ENCODE measurements at regions not wholly inside any gene's neighbourhood (a gene's known extent, or its start where the extent isn't known, plus 50 kb on each side); places are given as distances from the start of the nearest gene placed in this dataset.

DNA sequence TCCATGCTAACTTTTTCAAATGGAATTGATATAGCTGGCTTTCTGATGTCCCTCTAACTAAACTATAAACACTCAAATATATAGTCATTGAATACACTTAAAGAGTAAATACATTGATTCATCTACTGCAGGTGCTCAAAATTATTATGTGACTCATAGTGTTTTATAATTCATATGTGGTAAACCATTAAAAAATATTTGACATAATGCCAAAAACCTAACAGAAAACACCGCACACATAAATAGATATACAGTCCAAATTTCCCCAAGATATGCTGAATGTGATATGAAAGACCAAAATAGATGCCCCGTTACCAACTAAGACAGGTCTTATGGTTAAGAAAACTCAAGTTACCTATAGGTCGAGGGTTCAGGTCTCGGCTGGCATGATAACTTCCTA, 171.7 kb upstream of the SEMA3E start:
- Histone ChIP-seq H3K4me1 (ENCODE audit: insufficient read depth) (no peaks in the 10 kb centered on the region), H3K4me3 (no peak overlapping the region), H3K79me2 (replicated peaks; ENCODE audit: insufficient read depth) (no peaks in the 10 kb centered on the region), H3K27ac (ENCODE audit: low read depth) (no peak overlapping the region), H3K4me2 (no peak overlapping the region), H4K20me1 (replicated peaks; ENCODE audit: insufficient read depth) (no peaks in the 10 kb centered on the region), H3F3A (replicated peaks; ENCODE audit: low read depth) (no peaks in the 10 kb centered on the region), H3K27me3 (ENCODE audit: insufficient read depth) (no peaks in the 10 kb centered on the region), H2AFZ (no peak overlapping the region), H3K36me3 (ENCODE audit: insufficient read depth) (no peaks in the 10 kb centered on the region), H3K9me2 (ENCODE audit: insufficient read depth) (no peaks in the 10 kb centered on the region)
- ATAC-seq (no peak), DNase-seq (ENCODE audit: low spot score) (no peak)
- Mint-ChIP-seq H3K4me1 (no peaks in the 10 kb centered on the region), H3K27ac (no peak overlapping the region), H3K9me3 (no peaks in the 10 kb centered on the region), H3K4me3 (no peak overlapping the region), H3K27me3 (ENCODE audit: insufficient read depth, low read depth, poor library complexity) (peaks cover 2% of the 10 kb centered on the region), H3K36me3 (ENCODE audit: low read depth) (no peaks in the 10 kb centered on the region)
- no peak for TF ChIP-seq ZNF462 (CRISPR knock-in tag; IDR thresholded peaks at IDR 0.05)
- no peak for TF ChIP-seq EZH2 (IDR thresholded peaks at IDR 0.05; ENCODE audit: low read depth, unreplicated experiment)
- no peak for TF ChIP-seq CREB1 (CRISPR knock-in tag; IDR thresholded peaks at IDR 0.05; ENCODE audit: low read depth)
- TF ChIP-seq NANOG (IDR thresholded peaks at IDR 0.05; ENCODE audit: borderline replicate concordance), result no peak
- TF ChIP-seq JUNB (IDR thresholded peaks at IDR 0.05; ENCODE audit: unreplicated experiment), result no peak
- TF ChIP-seq ZNF331 (CRISPR knock-in tag; IDR thresholded peaks at IDR 0.05; ENCODE audit: low read depth), result no peak

- no peak for TF ChIP-seq NANOG (IDR thresholded peaks at IDR 0.05; ENCODE audit: borderline replicate concordance)
- TF ChIP-seq, protein P1, sequence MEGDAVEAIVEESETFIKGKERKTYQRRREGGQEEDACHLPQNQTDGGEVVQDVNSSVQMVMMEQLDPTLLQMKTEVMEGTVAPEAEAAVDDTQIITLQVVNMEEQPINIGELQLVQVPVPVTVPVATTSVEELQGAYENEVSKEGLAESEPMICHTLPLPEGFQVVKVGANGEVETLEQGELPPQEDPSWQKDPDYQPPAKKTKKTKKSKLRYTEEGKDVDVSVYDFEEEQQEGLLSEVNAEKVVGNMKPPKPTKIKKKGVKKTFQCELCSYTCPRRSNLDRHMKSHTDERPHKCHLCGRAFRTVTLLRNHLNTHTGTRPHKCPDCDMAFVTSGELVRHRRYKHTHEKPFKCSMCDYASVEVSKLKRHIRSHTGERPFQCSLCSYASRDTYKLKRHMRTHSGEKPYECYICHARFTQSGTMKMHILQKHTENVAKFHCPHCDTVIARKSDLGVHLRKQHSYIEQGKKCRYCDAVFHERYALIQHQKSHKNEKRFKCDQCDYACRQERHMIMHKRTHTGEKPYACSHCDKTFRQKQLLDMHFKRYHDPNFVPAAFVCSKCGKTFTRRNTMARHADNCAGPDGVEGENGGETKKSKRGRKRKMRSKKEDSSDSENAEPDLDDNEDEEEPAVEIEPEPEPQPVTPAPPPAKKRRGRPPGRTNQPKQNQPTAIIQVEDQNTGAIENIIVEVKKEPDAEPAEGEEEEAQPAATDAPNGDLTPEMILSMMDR (conservative IDR thresholded peaks at IDR 0.05; ENCODE audit: low read depth in 2 of 2), result peak; percentile 27 to 58; a peak in 2 of 4 replicates
- Histone ChIP-seq H3K36me3 (ENCODE audit: insufficient read depth) (no peaks in the 10 kb centered on the region), H2AFZ (no peak overlapping the region), H3K27me3 (ENCODE audit: insufficient read depth) (no peaks in the 10 kb centered on the region), H3K27ac (ENCODE audit: low read depth) (no peak overlapping the region), H3K9me2 (ENCODE audit: insufficient read depth) (no peaks in the 10 kb centered on the region), H3K4me2 (no peak overlapping the region), H3K79me2 (replicated peaks; ENCODE audit: insufficient read depth) (no peaks in the 10 kb centered on the region), H4K20me1 (replicated peaks; ENCODE audit: insufficient read depth) (no peaks in the 10 kb centered on the region), H3K4me3 (no peak overlapping the region), H3K4me1 (ENCODE audit: insufficient read depth) (no peaks in the 10 kb centered on the region), H3F3A (replicated peaks; ENCODE audit: low read depth) (no peaks in the 10 kb centered on the region)
- no peaks in the 10 kb centered on the region for H3K36me3 Mint-ChIP-seq (ENCODE audit: low read depth)
- DNase-seq (ENCODE audit: low spot score) (peak; percentile 52), ATAC-seq (no peak)
- H3K4me3 Mint-ChIP-seq, result no peak overlapping the region
- H3K27ac Mint-ChIP-seq, result no peak overlapping the region
- peaks cover 2% of the 10 kb centered on the region for H3K27me3 Mint-ChIP-seq (ENCODE audit: insufficient read depth, low read depth, poor library complexity)
- no peaks in the 10 kb centered on the region for H3K9me3 Mint-ChIP-seq
- H3K4me1 Mint-ChIP-seq, result no peaks in the 10 kb centered on the region
Observed at GRCh38 chr7:83819911-83820310, 171.0 kb upstream of the SEMA3E start.

Measured in GM23338 (cell line).